GM21529 (cell line): ENCODE measurements at regions not wholly inside any gene's neighbourhood (a gene's known extent, or its start where the extent isn't known, plus 50 kb on each side); places are given as distances from the start of the nearest gene placed in this dataset.

Experiments
- ATAC-seq: cut with Tn5 transposase; IDR thresholded peaks from one replicate; pipeline ENCODE4 v1.9.1; 2021; ENCODE audit not compliant: unreplicated experiment

GRCh38 chr6:8507286-8507685 is 71.9 kb upstream of the SLC35B3 start:
- ATAC-seq = no peak

GRCh38 chr6:8506126-8506525 is 70.8 kb upstream of the SLC35B3 start:
- ATAC-seq = no peak

DNA sequence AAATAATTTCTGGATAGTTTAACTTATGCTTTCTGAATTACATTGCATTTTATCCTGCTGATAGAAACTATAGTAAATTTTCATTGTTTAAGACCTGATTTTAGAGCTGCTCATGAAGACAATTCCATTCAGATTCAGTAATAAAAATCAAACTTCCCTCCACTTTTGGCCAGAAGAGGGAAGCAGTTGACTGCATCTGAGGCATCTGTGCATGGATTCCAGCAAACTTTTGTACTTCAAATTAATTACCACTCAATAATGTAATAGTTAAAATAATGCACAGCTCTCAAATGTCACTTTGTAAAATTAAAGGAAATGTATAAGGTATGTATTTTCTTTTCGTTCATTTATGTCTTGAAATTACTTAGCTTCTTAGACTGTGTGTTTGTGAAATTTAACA is 64.2 kb upstream of the SLC35B3 start:
- no peak for ATAC-seq

DNA sequence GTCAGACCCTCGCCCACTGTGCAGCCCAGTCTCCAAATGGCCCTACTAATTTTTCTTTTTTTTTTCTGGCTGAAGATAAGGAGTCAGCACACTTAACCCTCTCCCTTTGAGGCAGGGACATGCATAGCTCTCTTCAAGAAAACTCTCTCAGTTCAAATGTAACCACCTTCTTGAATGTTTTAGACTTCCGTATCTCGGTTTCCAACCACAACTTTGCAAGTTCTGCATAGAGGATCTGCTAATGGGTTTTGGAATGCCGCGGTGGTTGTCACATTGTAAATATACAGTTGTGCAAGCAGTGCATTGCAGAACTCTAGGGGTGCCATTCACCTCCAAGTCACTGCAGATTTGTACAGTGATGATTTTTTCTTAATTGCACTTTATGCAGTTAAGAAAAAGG is 59.4 kb upstream of the SLC35B3 start:
- no peak for ATAC-seq

- no peak for ATAC-seq
Measured at GRCh38 chr6:8492536-8493133, 57.3 kb upstream of the SLC35B3 start.
